Gastrocnemius medialis (tissue), 4 donors: ENCODE measurements at regions not wholly inside any gene's neighbourhood (a gene's known extent, or its start where the extent isn't known, plus 50 kb on each side); places are given as distances from the start of the nearest gene placed in this dataset.

Source experiments
- CTCF ChIP-seq, 5 experiments: fragments of 450-650 bp in 3 of 5; fragments of 200-600 bp in 2 of 5; sonication (generic) in 2 of 5; IDR thresholded peaks in 4 of 5; conservative IDR thresholded peaks in 1 of 5; 1 replicate in 4 of 5; 2 replicates in 1 of 5; pipeline ENCODE4 v1.5.1; 2016 to 2019; ENCODE audit warnings: antibody characterized with exemption in 5 of 5, mild to moderate bottlenecking in 3 of 5, moderate library complexity in 3 of 5
- POLR2A ChIP-seq, 2 donors: fragments of 450-650 bp; IDR thresholded peaks; one replicate each; pipeline ENCODE4 v1.6.1; 2017; ENCODE audit warnings: antibody characterized with exemption in 2 of 2, mild to moderate bottlenecking in 2 of 2, moderate library complexity in 2 of 2

GRCh38 chr16:65684230-65684629 is 562.4 kb upstream of the CDH11 start:
- TF ChIP-seq POLR2A (IDR thresholded peaks at IDR 0.05) (no peak), CTCF (IDR thresholded peaks at IDR 0.05 in 4 of 5, conservative IDR thresholded peaks at IDR 0.05 in 1 of 5) (no peak)
